HL-60 (cell line): ENCODE measurements at regions not wholly inside any gene's neighbourhood (a gene's known extent, or its start where the extent isn't known, plus 50 kb on each side); places are given as distances from the start of the nearest gene placed in this dataset.

Source experiments
- POLR2AphosphoS5 ChIP-seq: IDR thresholded peaks from 2 replicates; pipeline ENCODE4 v1.6.1; 2012; ENCODE audit warnings: low read depth
- TF ChIP-seq, protein P1 (sequence below): IDR thresholded peaks from one replicate; pipeline ENCODE4 v1.5.1; 2011; ENCODE audit warnings: low read length, control low read depth, inconsistent platforms; ENCODE audit not compliant: insufficient read depth
- TF ChIP-seq, protein P2 (sequence below): IDR thresholded peaks from 2 replicates; pipeline ENCODE4 v1.6.1; 2012; ENCODE audit warnings: low read depth; ENCODE audit not compliant: insufficient replicate concordance

DNA sequence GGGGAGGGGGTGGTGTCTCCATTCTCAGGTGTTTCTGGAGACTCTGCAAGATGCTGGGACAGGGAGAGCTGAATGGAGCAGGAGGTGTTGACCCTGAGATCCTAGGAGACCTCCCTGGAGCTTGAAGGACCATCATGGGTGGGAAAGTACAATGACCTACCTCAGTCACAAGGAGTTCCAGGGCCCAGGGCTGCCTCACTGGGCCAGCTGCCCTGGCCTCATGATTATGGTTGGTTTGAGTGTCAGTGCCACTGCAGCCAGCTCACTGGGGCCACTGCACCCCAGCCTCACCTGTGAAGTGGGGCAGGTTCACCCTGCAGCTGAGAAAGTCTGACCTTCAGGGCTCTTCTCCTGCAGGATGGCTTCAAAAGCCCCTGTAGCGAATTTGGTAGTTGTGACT lies 372.5 kb downstream of the IRX2 start:
- TF ChIP-seq, protein P1, sequence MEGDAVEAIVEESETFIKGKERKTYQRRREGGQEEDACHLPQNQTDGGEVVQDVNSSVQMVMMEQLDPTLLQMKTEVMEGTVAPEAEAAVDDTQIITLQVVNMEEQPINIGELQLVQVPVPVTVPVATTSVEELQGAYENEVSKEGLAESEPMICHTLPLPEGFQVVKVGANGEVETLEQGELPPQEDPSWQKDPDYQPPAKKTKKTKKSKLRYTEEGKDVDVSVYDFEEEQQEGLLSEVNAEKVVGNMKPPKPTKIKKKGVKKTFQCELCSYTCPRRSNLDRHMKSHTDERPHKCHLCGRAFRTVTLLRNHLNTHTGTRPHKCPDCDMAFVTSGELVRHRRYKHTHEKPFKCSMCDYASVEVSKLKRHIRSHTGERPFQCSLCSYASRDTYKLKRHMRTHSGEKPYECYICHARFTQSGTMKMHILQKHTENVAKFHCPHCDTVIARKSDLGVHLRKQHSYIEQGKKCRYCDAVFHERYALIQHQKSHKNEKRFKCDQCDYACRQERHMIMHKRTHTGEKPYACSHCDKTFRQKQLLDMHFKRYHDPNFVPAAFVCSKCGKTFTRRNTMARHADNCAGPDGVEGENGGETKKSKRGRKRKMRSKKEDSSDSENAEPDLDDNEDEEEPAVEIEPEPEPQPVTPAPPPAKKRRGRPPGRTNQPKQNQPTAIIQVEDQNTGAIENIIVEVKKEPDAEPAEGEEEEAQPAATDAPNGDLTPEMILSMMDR = no peak
- no peak for TF ChIP-seq POLR2AphosphoS5
- TF ChIP-seq, protein P2, sequence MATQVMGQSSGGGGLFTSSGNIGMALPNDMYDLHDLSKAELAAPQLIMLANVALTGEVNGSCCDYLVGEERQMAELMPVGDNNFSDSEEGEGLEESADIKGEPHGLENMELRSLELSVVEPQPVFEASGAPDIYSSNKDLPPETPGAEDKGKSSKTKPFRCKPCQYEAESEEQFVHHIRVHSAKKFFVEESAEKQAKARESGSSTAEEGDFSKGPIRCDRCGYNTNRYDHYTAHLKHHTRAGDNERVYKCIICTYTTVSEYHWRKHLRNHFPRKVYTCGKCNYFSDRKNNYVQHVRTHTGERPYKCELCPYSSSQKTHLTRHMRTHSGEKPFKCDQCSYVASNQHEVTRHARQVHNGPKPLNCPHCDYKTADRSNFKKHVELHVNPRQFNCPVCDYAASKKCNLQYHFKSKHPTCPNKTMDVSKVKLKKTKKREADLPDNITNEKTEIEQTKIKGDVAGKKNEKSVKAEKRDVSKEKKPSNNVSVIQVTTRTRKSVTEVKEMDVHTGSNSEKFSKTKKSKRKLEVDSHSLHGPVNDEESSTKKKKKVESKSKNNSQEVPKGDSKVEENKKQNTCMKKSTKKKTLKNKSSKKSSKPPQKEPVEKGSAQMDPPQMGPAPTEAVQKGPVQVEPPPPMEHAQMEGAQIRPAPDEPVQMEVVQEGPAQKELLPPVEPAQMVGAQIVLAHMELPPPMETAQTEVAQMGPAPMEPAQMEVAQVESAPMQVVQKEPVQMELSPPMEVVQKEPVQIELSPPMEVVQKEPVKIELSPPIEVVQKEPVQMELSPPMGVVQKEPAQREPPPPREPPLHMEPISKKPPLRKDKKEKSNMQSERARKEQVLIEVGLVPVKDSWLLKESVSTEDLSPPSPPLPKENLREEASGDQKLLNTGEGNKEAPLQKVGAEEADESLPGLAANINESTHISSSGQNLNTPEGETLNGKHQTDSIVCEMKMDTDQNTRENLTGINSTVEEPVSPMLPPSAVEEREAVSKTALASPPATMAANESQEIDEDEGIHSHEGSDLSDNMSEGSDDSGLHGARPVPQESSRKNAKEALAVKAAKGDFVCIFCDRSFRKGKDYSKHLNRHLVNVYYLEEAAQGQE = no peak
